Medulla oblongata (tissue), 1 donor: ENCODE measurements at regions not wholly inside any gene's neighbourhood (a gene's known extent, or its start where the extent isn't known, plus 50 kb on each side); places are given as distances from the start of the nearest gene placed in this dataset.

Experiments used
- DNase-seq: peaks from one replicate; pipeline ENCODE4 v3.0.0-alpha.2; 2015; ENCODE audit errors: extremely low spot score

DNA sequence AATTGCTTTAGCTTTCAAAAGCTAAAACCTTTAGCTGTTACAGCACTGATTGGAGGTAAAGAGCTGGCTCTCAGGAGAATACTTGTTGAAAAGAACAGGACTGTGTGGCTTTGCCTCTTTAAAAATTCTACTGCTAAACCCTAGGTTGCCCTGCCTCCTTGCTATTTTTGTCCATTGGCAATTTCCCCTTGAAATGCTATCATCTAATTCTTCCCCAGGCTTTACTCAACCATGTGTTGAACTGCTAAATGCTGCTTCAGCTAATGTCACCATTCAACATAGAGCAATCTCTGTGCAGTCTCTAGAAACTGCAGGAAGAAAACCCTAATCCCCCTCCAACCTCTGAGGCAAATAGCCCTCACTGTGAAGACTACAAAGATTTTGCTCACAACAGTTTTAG, 203.7 kb upstream of the ARX start:
- no peak for DNase-seq

DNA sequence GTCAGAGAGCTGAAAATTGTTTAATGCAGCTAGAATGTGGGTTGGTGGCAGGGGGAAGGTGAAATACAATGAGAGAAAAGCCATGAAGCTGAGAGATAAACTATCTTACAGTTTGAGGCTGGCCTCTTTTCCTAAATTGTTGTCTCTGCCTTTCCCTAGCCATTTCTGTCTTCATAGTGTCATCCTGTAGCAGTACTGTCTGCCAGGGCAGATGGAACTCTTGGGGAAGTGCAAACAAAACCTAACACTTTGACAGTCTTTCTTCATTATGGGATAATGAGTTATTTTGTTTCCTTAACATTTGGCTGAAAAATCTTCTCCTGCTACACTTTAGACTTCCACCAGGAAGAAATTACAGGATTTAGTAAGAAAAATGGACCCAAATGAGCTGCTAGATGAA, 197.8 kb upstream of the ARX start:
- no peak for DNase-seq

DNA sequence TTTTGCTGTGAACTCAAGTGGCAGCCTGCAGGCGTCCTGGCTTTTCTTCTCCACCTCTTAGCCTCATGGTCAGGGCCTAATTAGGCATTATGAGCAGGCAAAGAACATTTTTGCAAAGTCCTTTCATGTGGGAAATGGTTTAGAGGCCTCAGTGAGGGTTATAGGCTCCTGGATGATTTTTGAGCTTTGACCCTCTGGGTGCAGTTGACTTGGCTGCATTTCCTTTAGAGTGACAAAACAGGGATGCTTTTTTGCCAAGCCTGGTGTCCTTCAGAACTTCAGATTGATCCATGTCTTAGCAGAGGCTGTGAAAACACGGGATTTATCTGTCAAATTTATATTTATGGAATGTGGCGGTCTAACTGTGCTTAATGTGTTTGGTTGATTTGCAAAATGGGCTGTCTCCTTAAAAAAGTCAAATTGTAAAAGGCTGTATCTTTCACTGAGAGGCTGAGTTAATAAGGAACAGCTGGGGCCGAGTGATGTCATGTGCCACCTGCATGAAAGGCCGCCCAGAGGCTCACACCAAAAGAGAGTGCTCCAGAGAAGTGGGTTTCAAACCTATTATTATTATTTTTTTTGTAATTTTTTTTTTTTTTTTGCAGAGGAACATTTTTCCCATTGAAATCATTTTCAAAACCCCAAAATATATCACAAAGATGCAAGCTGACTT, 192.2 kb upstream of the ARX start:
- DNase-seq: no peak

DNA sequence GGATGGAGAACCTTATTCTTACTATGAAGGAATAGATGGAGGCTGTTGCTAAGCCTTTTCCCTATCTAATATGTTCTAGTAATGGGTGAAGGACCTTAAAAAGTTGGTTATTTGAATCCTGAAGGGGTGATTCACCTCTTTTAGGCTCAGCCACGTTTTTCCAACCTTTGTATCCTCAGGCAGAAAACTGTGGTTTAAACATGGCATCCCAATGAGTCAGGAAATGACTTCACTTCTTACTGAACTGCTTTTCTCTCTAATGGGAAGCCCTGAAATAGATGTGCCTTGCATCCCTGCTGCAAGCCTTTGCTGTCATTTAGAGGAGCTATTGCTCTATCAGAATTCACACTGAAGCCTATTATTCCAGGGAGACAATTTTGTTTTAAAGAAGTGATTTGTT, 191.0 kb upstream of the ARX start:
- no peak for DNase-seq

DNA sequence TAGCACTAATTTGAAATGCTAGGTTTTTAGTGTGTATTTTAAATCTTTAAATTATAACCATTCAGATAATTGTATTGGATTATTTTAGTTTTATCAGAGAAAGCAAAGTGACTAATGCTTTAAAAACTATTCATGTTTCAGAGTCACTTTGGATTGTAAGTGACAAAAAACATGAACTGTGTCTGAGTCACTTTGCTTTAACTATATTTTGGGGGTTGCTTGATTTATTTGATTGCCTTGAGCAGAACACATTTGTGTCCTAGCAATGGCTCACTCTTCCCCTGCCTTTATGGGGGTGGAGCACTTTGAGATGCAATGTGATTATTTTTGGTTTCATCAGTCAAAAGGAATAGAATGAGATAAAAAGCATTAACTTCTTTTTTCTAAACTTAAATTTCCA, 188.4 kb upstream of the ARX start:
- DNase-seq: no peak

DNA sequence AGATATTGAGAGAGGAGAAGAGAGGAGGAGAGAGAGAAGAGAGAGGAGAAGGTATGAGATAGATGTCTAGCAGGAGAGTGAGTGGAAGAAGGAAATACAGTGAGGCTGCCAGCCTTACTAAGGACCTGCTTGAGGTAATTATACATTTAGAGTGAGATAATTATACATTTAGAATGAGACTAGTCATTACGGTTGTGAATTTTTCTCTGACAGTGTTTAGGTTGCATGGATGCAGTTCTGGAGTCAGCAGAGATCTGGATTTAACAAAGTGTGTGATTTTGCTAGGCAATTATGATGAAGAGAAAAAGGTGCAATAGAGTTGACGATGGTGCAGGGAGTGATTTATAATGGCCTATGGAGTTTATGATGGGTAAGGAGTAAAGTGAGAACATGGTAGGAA, 187.1 kb upstream of the ARX start:
- DNase-seq: no peak

DNA sequence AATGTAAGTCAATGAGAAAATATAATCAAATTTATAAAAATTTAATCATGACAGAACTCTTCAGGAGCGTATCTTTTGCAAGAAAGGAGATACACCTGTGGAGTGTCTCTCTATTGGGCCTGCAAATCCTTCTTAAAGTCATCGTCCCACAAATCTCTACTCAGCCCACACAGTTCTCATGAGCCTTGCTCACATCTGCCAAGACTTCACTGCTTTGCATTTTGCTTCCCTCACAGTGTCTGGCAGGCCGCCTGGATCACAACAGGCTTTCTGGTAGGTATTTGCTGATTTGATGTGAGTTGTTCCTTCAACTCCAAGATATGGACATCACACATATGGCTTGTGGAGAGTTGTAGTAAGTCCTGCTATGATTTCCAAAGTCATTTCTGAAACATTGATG, 183.1 kb upstream of the ARX start:
- DNase-seq: no peak

DNA sequence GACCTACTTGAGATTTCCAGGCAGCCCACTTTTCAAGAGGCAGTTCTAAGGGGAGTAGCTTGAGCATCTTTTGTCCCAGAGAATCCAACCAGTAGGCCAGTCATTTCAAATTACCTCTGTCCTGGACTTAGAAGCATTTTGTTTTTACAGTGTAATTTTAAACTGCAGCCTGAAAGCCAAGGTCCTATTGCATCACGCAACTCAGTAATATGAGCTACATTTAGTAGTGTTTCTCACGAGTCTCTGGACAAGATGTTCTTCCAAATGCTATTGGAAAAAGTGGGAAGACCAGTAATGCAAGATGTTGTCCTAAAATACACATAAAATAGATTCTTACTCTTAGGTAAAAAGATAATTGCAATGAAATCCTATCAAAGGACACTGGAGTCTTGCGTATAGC, 182.5 kb upstream of the ARX start:
- DNase-seq: no peak

DNA sequence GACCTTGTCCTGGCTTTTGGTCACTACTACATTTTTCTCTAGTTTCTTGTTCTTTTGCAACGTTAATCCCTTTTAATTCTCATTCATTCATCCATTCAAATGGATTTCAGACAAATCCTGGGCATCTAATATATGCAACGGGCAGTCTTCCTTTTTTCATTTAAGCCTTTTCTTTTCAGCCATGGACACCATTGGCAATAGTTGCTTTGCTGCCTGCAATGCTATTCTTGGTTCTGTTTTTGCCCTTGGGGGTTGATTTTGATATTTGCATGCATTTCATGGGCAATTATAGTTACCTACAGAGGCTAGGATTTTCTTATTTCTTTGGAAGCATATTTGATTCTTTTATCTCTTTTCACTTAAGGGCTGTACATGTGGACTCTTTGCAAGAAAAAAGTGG, 180.5 kb upstream of the ARX start:
- DNase-seq: no peak

DNA sequence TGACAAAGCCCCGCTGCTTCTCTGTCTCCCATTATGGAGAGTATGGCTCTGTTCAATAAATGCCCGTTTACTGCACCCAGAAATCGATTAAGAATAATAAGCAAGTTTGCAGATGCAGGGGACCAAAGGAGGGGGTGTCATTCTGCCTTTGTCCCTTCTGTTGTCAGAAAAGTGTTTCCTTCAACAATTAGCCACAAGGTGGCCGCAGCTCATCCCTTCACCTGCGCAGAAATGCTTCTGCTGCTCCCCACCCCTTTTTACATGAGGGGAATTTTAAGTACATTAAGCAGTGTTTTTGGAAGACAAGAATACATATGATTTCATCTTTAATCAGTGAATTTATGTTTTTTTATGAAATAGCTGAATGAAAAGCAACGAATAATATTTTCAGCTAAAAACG, 175.6 kb upstream of the ARX start:
- DNase-seq: no peak

DNA sequence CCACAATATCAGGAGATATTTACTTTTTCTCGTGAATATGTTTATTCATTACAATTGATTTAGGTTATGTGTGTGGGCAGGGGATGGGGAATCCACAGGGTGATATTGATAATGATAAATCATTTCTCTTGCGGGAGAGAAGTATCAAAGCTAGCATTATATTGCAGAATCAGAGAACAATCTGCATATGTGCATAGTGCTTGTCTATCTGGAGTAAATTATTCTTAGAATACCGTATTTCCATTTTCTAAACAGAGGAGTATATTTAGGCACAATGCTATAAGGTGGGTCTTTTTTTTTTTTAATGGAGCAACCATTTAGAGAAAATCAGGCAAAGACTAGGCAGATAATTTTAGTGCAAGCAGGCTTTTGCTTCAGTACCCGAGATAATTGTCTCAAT, 166.0 kb upstream of the ARX start:
- no peak for DNase-seq

DNA sequence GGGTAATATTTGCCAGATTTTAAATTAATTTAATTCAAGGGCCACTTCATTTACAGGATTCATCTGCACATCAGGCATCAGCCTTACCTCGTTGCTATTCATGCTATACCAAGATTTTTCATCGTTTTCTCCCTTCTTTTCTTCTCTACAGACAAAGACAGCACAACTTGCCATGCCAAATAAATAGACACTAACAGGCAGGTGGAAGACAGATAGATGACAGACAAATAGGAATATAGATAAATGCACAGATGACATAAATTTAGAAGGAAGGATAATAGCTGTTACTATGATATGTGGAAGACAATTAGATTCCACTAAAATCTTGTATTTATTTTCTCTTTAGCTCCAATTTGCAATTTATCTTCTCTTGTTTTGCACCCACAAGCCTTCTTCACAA, 164.5 kb upstream of the ARX start:
- no peak for DNase-seq

DNA sequence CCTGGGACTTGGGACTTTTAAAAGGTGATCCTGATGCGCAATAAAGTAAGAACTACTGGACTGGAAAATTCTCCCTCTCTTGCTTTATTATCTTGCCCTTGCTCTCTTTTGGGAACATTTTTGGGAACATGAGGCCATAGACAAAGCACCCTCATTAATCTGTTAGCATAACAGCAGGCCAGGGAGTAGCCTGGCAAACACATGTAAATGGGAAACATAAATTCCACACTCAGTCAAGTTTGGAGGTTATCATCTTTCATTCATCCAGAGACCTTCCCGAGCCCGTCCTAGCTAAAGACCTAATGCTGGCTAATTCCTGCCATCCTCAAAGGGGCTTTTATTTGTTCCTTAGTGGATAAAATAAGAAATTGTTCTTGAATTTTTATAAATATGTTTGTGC, 162.8 kb upstream of the ARX start:
- no peak for DNase-seq

DNA sequence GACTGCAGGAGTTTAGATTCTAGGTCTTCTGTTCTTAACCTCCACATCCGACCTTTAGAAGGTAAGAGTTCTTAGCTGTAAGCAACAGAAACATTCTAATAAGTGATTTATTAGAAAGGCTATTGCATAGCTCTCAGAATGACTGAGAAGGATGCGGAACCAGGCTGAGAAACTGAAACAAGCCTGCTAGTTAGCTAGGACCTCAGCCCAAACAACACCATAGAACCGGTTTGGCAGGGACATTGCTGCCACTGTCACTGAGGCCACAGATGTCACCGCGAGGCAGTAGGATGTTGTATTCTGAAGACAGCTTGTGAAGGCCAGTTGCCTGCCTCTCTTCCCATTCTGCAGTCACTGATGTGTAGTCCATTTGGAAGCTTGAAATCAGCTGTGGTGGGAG, 160.0 kb upstream of the ARX start:
- DNase-seq: no peak

DNA sequence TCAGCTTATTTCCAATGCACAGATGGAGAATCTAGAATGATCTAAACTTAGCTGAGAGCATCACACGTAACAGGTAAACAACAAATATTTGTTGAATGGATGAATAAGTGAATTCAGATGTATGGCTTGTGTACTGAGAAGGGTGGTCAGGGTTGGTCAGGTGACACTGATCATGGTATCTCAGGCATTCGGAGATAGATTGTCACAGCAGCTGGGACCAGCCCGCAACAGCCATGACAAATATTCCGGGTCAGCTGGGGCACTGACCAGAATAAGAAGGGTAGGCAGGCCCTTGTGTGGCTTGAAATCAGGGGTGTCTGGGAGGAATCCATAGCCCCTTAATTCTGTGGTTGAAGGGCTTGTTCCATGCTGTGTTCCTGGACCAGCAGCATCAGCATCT, 159.4 kb upstream of the ARX start:
- no peak for DNase-seq

DNA sequence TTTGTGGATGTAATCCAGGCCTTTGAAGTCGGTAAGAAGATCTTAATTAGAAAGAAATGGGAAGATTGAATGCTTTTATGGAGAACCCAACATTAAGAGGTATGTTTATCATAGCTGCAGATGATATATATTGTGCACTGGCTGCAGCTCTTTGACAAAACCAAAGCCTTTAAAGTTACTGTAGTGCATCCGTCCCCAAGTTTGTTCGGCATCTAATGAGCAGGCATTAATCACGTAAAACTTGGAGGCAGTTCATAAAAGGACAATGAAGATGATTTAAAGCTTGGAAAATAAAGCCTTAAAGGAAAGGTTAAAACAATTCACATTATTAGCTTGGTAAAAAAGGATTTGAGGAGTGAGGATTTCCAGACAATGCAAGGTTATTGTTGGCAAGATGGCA, 150.8 kb upstream of the ARX start:
- DNase-seq: no peak

DNA sequence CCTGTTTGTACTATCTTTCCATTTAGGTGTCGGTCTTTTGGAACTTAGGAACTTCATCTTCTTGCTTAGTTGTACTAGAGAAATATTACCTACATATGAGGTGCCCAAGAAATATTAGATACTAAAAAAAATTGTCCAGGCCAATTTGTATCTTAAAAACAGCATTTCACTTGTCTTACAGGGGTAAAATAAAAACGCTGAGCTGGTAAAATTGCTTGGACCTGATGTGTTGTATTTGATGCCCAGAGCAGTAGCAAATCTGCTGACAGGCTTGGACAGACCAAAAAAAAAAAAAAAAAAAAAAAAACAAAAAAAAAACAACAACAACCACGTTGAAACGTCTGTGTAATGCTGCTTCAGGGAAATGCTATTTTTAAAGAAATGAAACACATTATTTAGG, 150.4 kb upstream of the ARX start:
- DNase-seq: no peak

DNA sequence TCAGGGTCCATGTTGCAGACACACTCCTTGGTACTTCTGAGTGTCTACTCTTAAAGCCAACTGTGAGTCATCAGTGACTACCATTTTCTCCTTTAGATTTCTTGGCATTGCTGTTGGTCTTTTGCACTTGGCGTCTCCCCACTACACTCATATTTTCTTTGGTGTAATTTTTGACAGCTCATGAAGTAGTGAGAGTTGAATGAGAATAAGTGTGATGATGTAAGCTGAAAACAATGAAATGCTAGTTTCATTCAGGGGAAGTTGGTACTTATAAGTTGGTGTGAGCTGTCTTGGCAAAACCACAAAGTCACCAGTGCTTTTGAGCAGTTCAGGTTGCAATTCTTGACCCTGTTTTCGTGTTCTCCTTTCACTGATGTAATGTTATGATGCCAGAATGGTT, 142.9 kb upstream of the ARX start:
- DNase-seq: no peak

DNA sequence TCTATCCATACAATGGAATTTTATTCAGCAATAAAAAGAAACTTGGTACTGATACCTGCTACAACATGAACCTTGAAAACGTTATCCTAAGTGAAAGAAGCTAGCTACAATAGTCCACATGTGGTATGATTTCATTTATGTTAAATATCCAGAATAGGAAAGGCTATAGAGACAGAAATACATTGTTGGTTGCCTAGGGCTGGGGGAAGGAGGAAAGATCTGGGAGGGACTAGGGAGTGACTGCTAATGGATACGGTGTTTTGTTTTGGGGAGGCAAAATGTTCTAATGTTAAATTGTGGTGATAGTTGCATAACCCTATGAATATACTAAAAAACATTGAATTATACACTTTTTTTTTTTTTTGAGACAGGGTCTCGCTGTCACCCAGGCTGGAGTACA, 141.1 kb upstream of the ARX start:
- no peak for DNase-seq

DNA sequence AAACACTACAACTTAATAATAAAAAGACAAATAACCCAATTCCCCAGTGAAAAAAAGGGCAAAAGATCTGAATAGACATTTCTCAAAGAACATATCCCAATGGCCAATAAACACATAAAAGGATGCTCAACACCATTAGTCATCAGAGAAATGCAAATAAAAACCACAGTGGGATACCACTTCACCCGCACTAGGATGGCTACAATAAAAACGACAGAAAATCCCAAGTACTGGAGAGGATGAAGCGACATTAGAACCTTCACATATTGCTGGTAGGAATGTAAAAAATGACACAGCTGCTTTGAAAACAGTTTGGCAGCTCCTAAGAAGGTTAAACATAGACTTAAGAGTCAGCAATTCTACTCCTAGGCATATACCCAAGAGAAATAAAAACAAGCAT, 140.6 kb upstream of the ARX start:
- no peak for DNase-seq

DNA sequence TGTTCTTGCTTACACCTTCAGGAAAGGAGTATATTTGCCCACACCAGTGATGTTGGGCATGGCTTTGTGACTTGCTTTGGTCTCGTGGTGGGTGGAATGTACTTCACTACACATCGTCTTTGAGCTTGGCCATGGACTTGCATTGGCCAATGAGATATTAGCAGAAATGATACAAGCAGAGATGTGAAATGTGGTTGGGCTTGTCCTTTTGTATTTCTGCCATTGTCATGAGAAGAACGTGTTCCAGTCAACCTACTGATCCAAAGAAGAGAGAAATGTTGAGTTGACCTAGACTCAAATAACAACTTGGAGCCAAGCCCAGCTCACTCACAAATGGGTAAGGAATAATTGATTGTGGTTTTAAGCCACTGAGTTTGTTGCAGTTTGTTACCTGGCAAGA, 138.4 kb upstream of the ARX start:
- DNase-seq: no peak

DNA sequence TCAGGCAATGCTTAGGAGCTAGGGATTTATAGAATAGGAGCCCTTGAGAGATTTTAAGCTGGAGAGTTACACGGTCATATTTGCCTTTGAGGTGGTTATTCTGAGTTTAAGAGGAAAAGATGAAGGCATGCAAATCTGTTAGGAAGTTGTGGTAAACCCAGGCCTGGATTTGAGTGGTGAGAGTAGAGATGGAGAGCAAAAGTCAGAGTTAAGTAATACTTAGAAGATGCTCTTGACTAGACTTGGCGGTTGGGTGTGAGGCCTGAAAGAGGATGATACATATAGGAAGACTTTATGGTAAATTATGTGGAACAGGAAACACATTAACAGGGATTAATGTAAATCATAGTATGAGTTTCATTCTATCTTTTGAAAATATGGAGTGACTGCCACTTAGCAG, 136.0 kb upstream of the ARX start:
- no peak for DNase-seq

DNA sequence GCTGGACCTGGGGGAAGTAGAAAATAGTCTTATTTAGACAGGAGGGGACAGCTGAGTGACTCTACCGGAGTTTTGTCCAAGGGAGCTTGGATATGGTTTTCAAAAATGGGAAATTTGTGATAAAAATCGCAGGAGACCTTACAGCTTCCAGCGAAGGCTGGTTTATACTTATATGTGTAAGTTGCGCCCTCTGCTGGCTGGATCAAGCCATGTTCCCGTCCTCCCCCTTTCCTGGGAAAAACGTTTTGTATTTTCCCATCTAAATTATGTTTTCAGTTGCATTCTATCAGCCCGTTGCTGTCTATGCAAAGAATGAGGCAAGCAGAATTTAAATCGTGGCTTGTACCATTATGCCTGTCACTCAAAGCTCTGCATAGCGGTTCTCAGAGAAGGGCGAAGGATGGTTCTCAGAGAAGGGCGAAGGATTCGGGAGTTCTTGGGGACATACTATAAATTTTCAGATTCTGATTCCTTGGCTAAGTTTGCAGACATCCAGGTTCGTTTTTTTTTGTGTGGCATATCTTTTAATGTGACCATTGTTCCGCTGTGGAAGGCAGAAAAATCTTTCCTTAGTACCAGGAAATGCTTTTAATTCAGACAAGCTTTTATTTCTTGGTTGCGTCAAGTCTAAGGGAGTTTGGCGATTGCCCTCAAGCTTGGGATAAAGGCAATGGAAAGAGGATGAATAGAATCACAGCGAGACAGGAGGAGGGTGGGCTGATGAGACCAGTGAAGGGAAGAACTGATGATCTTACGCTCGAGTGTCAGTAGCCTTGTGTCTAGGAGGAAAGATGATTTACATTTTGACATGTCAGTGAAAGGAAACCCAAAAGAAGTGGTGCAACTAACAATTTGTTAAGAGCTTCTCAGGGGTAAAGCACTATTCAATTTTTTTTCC, 128.5 kb upstream of the ARX start:
- peak; percentile 42 for DNase-seq

DNA sequence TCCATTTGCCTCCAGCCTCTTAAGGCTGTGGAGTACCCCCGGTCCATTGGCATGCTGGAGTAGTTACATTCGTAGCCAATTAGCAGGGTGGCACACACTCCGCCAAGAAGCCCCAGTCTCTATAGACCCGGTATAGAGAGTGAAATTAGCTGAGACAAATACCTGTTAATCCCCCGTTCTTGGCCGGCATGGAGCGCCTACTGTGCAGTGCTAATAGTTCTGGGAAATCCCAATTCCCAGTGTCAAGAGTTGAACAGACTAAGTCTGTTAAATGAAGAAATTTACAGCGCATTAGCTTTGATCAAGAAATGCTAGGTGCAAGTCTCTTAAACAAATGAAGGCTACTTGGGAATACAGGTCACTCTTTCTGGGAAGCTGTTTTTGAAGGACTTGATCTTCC, 127.8 kb upstream of the ARX start:
- DNase-seq: no peak
